PC-3 (cell line): ENCODE measurements at regions not wholly inside any gene's neighbourhood (a gene's known extent, or its start where the extent isn't known, plus 50 kb on each side); places are given as distances from the start of the nearest gene placed in this dataset.

Experiments
- CTCF ChIP-seq: fragments of 300-600 bp; sonication (generic); conservative IDR thresholded peaks from 2 replicates; pipeline ENCODE4 v1.5.1; 2017; ENCODE audit warnings: antibody characterized with exemption, low read depth, mild to moderate bottlenecking, low read length
- EZH2 ChIP-seq: fragments of 300-600 bp; sonication (generic); IDR thresholded peaks from one replicate; pipeline ENCODE4 v1.6.1; 2017; ENCODE audit warnings: antibody characterized with exemption, mild to moderate bottlenecking, low read length; ENCODE audit not compliant: unreplicated experiment
- EZH2phosphoT487 ChIP-seq: fragments of 300-600 bp; sonication (generic); IDR thresholded peaks from 2 replicates; pipeline ENCODE4 v1.6.1; 2018; ENCODE audit warnings: mild to moderate bottlenecking, antibody characterized with exemption, low read length, borderline replicate concordance

- TF ChIP-seq CTCF (no peak), EZH2 (no peak), EZH2phosphoT487 (no peak)
These were observed 116.1 kb upstream of the DOCK10 start for GRCh38 chr2:225158360-225158759.
